T47D (cell line): ENCODE measurements at regions not wholly inside any gene's neighbourhood (a gene's known extent, or its start where the extent isn't known, plus 50 kb on each side); places are given as distances from the start of the nearest gene placed in this dataset.
"Not testable (repeated sequence)": the region's sequence is repeated elsewhere in the genome, so short reads cannot be mapped to it uniquely, and the experiment has no call there.

Experiments
- DNase-seq, 2 experiments: peaks; one replicate each; pipeline versions ENCODE4 v3.0.0 to v3.0.0-alpha.2; 2011 to 2012; ENCODE audit warnings: low read depth in 1 of 2, low spot score in 1 of 2
- JUND ChIP-seq: IDR thresholded peaks from 2 replicates; pipeline ENCODE4 v1.6.1; 2012; ENCODE audit warnings: low read depth
- in situ Hi-C: cut with HindIII; loops from 2 replicates; pipeline ENCODE4 v1.10.0; 2016; ENCODE audit warnings: low sequenced_read_pairs, low pct_unique_long_range_greater_than_20kb

DNA sequence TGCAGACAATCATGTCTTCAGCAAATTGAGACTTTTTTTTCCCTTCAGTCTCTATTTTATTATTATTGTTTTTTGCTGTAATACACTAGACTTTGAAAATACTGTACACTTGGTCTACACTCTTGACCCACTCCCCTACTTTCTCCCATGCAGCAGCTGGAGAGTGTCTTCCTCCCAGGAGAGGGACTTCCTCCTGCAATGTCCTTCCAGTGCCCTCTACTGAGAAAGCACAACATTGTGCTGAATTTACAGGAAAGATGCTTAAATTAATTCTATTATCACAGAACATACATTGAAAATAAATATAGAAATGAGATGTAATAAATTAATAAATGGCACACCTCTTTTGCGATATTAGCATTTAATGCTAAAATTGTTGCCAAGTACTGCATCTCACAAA is 411.3 kb downstream of the CCSER2 start:
- in situ Hi-C loops: no loop called here
- no peak for DNase-seq
- no peak for TF ChIP-seq JUND

DNA sequence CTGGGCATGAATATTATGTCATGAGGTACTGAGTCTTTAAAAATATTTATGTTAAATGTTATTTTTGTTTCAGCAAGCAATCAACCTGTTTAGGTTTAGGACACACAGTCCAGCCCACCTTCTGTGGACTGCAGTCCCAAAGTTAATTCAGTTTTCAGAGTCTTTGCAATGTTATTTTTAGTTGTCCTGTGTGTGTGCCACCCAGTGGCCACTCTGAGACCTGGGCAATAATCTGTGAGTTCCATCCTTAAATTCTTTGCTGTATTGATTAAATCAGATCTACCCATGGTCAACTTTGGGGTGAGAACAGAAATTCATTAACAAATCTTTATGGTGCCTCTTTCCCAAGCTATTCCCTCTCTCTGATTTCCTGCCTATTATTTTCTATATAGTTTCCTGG is 415.1 kb downstream of the CCSER2 start:
- in situ Hi-C loops: no loop called here
- no peak for TF ChIP-seq JUND
- peak; percentile 23 to 55 for DNase-seq

DNA sequence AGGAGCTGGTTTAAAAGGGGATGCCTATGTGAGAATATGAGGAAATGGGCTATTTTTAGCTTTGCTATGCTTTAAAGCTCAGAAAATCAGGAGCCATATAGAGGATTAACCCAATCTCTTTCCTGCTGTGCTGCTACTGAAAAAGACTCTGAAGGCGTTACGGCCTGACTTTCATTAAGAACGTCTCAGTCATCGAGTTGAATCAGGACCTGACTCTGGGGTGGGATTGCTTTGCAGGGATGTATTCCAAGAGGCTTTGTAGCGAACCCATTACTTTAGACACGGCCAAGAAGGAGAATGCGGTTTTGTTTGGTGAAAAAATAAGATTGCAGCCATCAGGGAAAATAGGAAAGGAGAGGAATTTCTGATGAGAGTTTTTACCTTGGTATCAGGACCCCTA is 426.9 kb downstream of the CCSER2 start:
- TF ChIP-seq JUND: no peak
- in situ Hi-C loops: no loop called here
- no peak for DNase-seq

DNA sequence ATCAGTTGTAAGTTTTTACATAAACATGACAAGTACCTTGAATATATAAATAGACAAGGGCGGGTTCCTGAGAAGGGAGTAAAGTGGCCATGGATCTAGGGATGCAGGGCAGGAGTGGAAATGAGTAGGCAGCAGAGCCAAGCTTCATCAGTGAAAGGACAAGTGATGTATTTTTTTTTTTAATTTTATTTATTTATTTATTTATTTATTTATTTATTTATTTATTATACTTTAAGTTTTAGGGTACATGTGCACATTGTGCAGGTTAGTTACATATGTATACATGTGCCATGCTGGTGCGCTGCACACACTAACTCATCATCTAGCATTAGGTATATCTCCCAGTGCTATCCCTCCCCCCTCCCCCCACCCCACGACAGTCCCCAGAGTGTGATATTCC is 428.3 kb downstream of the CCSER2 start:
- DNase-seq, in situ Hi-C loops: not testable (repeated sequence)

DNA sequence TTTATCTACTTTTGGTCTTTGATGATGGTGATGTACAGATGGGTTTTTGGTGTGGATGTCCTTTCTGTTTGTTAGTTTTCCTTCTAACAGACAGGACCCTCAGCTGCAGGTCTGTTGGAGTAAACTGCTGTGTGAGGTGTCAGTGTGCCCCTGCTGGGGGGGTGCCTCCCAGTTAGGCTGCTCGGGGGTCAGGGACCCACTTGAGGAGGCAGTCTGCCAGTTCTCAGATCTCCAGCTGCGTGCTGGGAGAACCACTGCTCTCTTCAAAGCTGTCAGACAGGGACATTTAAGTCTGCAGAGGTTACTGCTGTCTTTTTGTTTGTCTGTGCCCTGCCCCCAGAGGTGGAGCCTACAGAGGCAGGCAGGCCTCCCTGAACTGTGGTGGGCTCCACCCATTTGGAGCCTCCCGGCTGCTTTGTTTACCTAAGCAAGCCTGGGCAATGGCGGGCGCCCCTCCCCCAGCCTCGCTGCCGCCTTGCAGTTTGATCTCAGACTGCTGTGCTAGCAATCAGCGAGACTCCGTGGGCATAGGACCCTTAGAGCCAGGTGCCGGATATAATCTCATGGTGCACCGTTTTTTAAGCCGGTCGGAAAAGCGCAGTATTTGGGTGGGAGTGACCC is 433.7 kb downstream of the CCSER2 start:
- in situ Hi-C loops: not testable (repeated sequence)
- DNase-seq: peak in 1 of 2 experiments; percentile 58

DNA sequence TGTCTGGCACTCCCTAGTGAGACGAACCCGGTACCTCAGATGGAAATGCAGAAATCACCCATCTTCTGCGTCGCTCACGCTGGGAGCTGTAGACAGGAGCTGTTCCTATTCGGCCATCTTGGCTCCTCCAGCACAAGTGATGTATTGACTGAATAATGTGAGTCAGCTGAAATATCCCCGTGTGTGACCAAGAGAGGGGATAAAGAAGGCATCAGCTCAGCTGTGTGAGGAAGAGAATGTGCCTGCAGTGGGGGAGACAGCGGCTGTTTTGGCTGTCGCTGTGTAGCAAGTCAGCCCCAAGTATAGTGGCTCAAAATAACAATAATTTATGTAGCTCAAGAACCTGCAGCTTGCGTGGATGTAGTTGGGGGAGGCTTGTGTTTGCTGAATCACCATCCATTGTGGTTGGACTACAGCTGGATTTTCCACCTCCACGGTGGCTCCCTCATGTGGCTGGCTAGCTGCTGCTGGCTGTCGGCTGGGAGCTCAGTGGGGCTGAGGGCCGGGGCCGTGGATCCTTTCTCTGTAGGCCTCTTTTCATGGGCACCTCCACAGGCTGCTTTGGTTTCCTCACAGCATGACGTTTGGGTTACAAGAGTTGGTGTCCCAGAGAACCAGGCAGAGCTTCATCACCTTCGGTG is 434.5 kb downstream of the CCSER2 start:
- DNase-seq: no peak
- TF ChIP-seq JUND: no peak
- in situ Hi-C loops: no loop called here

DNA sequence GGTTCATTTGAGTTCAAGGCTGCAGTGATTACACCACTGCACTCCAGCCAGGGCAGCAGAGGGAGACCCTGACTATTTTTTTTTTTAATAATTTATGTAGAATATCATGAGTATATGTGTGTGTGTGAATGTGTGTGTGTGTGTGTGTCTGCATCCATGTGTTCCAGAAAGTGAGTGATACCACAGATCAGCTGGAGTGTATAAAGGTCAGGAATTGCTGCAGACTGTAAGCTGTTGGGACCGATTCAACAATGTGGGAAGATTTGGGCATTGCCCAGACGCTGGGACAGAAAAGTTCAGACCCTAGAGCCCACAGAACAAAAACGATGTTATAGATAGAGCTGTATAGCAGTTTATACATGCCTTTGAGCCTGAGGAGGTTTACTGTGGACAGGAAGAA is 435.6 kb downstream of the CCSER2 start:
- TF ChIP-seq JUND: no peak
- in situ Hi-C loops: no loop called here
- no peak for DNase-seq

DNA sequence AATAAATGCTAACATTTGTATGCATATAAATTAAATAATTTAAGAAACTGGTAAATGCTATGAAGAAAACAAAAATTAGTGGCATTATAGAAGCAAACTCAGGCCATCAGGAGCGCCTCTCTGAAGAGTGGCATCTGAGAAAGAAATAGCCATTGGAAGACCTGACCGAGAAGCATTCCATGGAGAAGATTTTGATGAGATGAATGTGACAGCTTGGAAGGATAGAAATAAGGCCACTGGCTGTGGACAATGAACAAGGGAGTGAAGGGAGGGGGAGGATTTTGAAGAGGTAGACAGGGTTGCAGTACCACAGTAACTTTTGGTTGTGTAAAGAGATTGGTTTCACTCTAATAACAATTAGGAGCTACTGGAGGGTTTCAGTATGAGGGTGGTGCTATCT is 436.7 kb downstream of the CCSER2 start:
- in situ Hi-C loops: no loop called here
- TF ChIP-seq JUND: no peak
- no peak for DNase-seq

DNA sequence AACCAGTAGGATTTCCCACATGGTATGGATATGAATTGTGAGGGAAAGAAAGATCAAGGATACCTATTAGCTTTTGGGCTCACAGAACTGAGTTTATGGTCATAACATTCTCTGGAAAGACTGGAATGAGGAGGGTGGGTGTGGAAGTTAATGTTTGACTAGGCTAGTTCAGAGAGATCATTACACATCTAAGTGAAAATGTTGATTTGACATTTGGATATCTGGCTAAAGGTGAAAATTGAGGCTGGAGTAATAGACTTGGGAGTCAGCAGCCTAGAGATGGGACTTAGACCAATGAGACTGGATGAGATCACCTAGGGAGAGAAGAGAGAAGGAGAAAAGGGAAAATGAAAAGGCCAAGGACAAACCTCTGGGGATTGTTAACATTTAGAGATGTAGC is 437.3 kb downstream of the CCSER2 start:
- DNase-seq: no peak
- in situ Hi-C loops: no loop called here
- no peak for TF ChIP-seq JUND

DNA sequence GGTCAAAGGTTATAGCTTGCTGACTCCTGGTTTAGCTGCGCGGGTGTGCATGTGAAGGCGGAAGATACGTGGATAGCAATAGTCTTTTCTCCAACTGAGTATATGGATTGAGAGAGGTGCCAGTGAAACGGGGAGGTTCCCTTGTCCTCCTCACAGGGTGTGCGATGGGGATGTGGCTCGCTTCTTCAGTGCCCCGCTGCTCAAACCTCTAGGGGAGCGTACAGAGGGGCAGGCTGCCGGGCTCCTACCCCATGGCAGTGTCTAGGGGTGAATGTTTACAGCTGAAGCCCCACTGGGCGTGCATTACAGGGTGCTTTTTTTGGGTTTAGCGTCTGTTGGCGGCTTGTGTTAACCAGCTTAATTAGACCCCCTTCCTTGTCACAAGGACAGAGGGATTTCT is 438.5 kb downstream of the CCSER2 start:
- in situ Hi-C loops: no loop called here
- no peak for DNase-seq
- TF ChIP-seq JUND: no peak

DNA sequence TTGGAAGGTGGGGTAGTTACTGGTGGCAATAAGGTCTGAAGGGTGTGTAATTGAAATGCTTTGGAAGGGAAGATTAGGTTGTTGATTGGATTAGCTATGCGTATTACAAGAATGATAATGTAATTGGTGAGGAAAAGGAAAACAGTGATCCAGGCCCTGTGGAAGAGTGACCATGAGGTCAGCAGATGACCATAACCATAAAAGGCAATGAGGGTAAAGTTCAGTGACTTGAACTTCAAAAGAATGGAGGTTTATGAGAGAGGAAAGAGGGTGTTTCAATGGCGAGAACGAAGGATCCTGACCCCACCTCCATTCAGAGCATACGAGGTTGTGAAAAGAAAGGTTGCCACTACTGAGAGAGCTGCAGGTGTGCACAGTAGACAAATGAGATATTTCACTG is 439.7 kb downstream of the CCSER2 start:
- in situ Hi-C loops: no loop called here
- DNase-seq: no peak
- no peak for TF ChIP-seq JUND

DNA sequence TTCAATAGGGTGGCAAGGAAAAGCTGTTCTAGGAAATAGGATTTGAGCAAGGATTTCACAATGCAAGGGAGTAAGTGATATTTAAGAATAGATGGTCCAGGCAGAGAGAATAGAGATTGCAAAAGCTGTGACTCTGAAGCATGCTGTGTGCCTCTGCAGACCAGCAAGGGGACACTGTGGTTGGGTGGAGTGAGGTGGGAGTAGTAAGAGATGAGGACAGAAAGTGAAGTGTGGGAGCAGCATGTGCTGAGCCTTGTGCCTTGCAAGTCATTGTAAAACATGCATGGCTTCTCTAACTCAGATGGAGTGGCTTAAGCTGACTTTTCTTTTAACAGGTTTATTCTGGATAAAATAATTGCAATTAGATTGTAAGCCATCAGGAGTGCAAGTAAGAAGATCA is 442.4 kb downstream of the CCSER2 start:
- no peak for DNase-seq
- in situ Hi-C loops: no loop called here
- TF ChIP-seq JUND: no peak

DNA sequence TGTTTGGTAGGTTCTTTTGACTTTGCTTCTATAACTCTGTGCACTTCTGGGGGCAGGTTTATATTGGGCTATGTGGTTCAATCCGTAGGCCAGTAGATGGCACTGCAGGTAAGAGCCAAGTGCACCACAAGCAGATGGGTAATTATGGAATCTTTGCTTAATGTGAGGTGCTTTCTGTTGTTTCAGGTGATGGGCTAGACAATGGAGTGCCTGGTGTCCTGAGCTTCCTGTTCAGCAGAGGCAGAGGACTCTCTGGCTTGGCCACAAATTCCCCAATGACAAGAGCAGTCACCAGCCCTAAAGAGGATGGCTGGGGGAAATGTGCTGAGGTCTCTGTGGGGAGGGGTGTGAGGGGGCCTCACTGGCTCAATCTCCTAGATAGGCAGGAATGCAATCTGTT is 455.0 kb downstream of the CCSER2 start:
- TF ChIP-seq JUND: no peak
- DNase-seq: peak; percentile 62 to 73
- in situ Hi-C loops: no loop called here

DNA sequence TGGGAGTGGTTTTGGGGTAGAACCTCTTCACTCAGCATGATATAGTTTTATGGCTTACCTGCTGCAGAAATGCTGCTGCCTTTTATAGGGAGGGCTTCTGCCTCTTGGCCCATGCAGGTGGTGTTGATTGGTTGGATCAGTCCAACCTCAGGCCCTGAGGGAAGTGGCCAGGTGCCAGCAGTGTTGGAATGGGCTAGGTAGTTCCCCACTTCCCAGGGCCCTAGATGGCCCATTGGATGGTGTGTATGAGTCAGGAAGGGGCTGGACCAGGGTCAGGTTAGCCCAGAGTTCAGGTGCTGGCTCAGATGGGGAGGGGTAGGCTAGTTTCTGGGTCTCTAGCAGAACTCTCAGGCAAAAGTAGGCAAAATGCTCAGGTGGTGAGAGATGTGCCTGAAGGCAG is 455.5 kb downstream of the CCSER2 start:
- peak in 1 of 2 experiments; percentile 29 for DNase-seq
- no peak for TF ChIP-seq JUND

More for the DNA sequence above, 455.5 kb downstream of the CCSER2 start:
- in situ Hi-C loops: no loop called here
